Smooth muscle cell (in vitro differentiated cells): ENCODE measurements at regions not wholly inside any gene's neighbourhood (a gene's known extent, or its start where the extent isn't known, plus 50 kb on each side); places are given as distances from the start of the nearest gene placed in this dataset.

Experiments
- DNase-seq: peaks from one replicate; lab custom pipeline; 2025; ENCODE audit not compliant: unreplicated experiment; lab: John Stamatoyannopoulos, UW
- H2AFZ ChIP-seq: fragments of 200-600 bp; sonication (generic); 2 replicates; pipeline ENCODE4 v1.6.0; 2016; ENCODE audit warnings: antibody characterized with exemption, low read depth, mild to moderate bottlenecking
- H3F3A ChIP-seq: fragments of 200-600 bp; sonication (generic); 2 replicates; pipeline ENCODE4 v1.6.0; 2017; ENCODE audit warnings: antibody characterized with exemption, low read depth
- H3K27ac ChIP-seq: fragments of 200-600 bp; sonication (generic); 2 replicates; pipeline ENCODE4 v1.5.1; 2016; ENCODE audit warnings: low read depth, mild to moderate bottlenecking
- H3K27me3 ChIP-seq: fragments of 200-600 bp; sonication (generic); 2 replicates; pipeline ENCODE4 v1.6.1; 2016; ENCODE audit warnings: low read depth, mild to moderate bottlenecking
- H3K36me3 ChIP-seq: fragments of 200-600 bp; sonication (generic); 2 replicates; pipeline ENCODE4 v1.5.1; 2016; ENCODE audit warnings: low read depth
- H3K4me1 ChIP-seq: fragments of 200-600 bp; sonication (generic); 2 replicates; pipeline ENCODE4 v1.5.1; 2016; ENCODE audit warnings: low read depth
- H3K4me2 ChIP-seq: fragments of 200-600 bp; sonication (generic); 2 replicates; pipeline ENCODE4 v1.6.0; 2016; ENCODE audit warnings: mild to moderate bottlenecking
- H3K4me3 ChIP-seq: fragments of 200-600 bp; sonication (generic); 2 replicates; pipeline ENCODE4 v1.5.1; 2016; ENCODE audit warnings: mild to moderate bottlenecking
- H3K79me2 ChIP-seq: fragments of 200-600 bp; sonication (generic); 2 replicates; pipeline ENCODE4 v1.6.0; 2016; ENCODE audit warnings: low read depth, mild to moderate bottlenecking
- H3K9ac ChIP-seq: fragments of 200-600 bp; sonication (generic); 2 replicates; pipeline ENCODE4 v1.6.0; 2016; ENCODE audit warnings: low read depth
- H3K9me3 ChIP-seq: fragments of 200-600 bp; sonication (generic); replicated peaks from 2 replicates; pipeline ENCODE4 v1.5.1; 2016; ENCODE audit warnings: low read depth
- H4K20me1 ChIP-seq: fragments of 200-600 bp; sonication (generic); 2 replicates; pipeline ENCODE4 v1.6.0; 2016; ENCODE audit warnings: low read depth
- CTCF ChIP-seq: fragments of 200-600 bp; sonication (generic); IDR thresholded peaks from 2 replicates; pipeline ENCODE4 v1.5.1; 2017; ENCODE audit warnings: borderline replicate concordance, mild to moderate bottlenecking, antibody characterized with exemption; ENCODE audit not compliant: insufficient read depth, poor library complexity, severe bottlenecking
- WGBS: methylation state at CpG from one replicate; pipeline ENCODE4 v1.1.7; 2016; ENCODE audit warnings: low lambda C conversion rate; 5-methylcytosine and 5-hydroxymethylcytosine counted together

- Histone ChIP-seq H3F3A (no peaks in the 10 kb centered on the region), H3K36me3 (no peaks in the 10 kb centered on the region), H3K4me1 (no peaks in the 10 kb centered on the region), H3K9ac (no peak overlapping the region), H3K4me2 (no peak overlapping the region), H3K4me3 (no peak overlapping the region), H3K9me3 (no peaks in the 10 kb centered on the region), H3K79me2 (no peaks in the 10 kb centered on the region), H2AFZ (no peak overlapping the region), H4K20me1 (no peaks in the 10 kb centered on the region), H3K27ac (no peak overlapping the region), H3K27me3 (no peaks in the 10 kb centered on the region)
- no peak for DNase-seq
- WGBS: 79% methylated on average over 2 of the region's 2 CpGs
- no peak for TF ChIP-seq CTCF
Observed at GRCh38 chr9:100756217-100756616, 178.3 kb downstream of the CAVIN4 start.

GRCh38 chr9:100759215-100759614, 181.3 kb downstream of the CAVIN4 start:
- H3K27me3 ChIP-seq: no peaks in the 10 kb centered on the region
- no peaks in the 10 kb centered on the region for H3K9me3 ChIP-seq
- no peaks in the 10 kb centered on the region for H3K79me2 ChIP-seq
- no peak overlapping the region for H3K4me2 ChIP-seq
- no peak for DNase-seq
- no peaks in the 10 kb centered on the region for H3F3A ChIP-seq
- H3K9ac ChIP-seq: no peak overlapping the region
- no peak overlapping the region for H3K4me3 ChIP-seq
- WGBS: 39% methylated on average over 3 of the region's 3 CpGs
- H3K27ac ChIP-seq: no peak overlapping the region
- H2AFZ ChIP-seq: no peak overlapping the region
- no peaks in the 10 kb centered on the region for H3K36me3 ChIP-seq
- H3K4me1 ChIP-seq: no peaks in the 10 kb centered on the region
- no peaks in the 10 kb centered on the region for H4K20me1 ChIP-seq
- no peak for TF ChIP-seq CTCF

- Histone ChIP-seq H3K9ac (no peak overlapping the region), H3K9me3 (no peaks in the 10 kb centered on the region), H4K20me1 (no peaks in the 10 kb centered on the region), H3K79me2 (no peaks in the 10 kb centered on the region), H3K4me1 (no peaks in the 10 kb centered on the region), H3K4me2 (no peak overlapping the region), H3F3A (no peaks in the 10 kb centered on the region), H3K27ac (no peak overlapping the region), H2AFZ (no peak overlapping the region), H3K36me3 (no peaks in the 10 kb centered on the region), H3K27me3 (no peaks in the 10 kb centered on the region), H3K4me3 (no peak overlapping the region)
- TF ChIP-seq CTCF: no peak
- 40% methylated on average over 1 of the region's 1 CpG for WGBS
- DNase-seq: no peak
Observed at GRCh38 chr9:100761276-100761802, 183.5 kb downstream of the CAVIN4 start.

GRCh38 chr9:100774326-100774725, 196.4 kb downstream of the CAVIN4 start:
- no peak overlapping the region for H3K4me3 ChIP-seq
- H3K79me2 ChIP-seq: no peaks in the 10 kb centered on the region
- H4K20me1 ChIP-seq: no peaks in the 10 kb centered on the region
- no peaks in the 10 kb centered on the region for H3K27me3 ChIP-seq
- no peak overlapping the region for H3K4me2 ChIP-seq
- no peak for TF ChIP-seq CTCF
- WGBS: 47% methylated on average over 1 of the region's 1 CpG
- no peaks in the 10 kb centered on the region for H3K36me3 ChIP-seq
- no peaks in the 10 kb centered on the region for H3F3A ChIP-seq
- peaks cover 5% of the 10 kb centered on the region for H3K4me1 ChIP-seq
- DNase-seq: no peak
- no peak overlapping the region for H2AFZ ChIP-seq
- H3K9me3 ChIP-seq: no peaks in the 10 kb centered on the region
- no peak overlapping the region for H3K27ac ChIP-seq
- no peak overlapping the region for H3K9ac ChIP-seq
